ENCODE measurements at regions not wholly inside any gene's neighbourhood (a gene's known extent, or its start where the extent isn't known, plus 50 kb on each side); places are given as distances from the start of the nearest gene placed in this dataset.

GRCh38 chr4:123575291-123575690, 178.7 kb downstream of the SPRY1 start:
- DNase-seq: no peak

- no peak for DNase-seq
Observed at GRCh38 chr4:123577225-123577906, 180.8 kb downstream of the SPRY1 start.

GRCh38 chr4:123578276-123579029, 181.9 kb downstream of the SPRY1 start:
- no peak for DNase-seq

- no peak for DNase-seq
Observed at GRCh38 chr4:123579961-123580360, 183.4 kb downstream of the SPRY1 start.

GRCh38 chr4:123580981-123581664, 184.5 kb downstream of the SPRY1 start:
- no peak for DNase-seq

- no peak for DNase-seq
Observed at GRCh38 chr4:123581802-123582201, 185.2 kb downstream of the SPRY1 start.

GRCh38 chr4:123583043-123583442, 186.4 kb downstream of the SPRY1 start:
- DNase-seq: no peak

GRCh38 chr4:123585111-123585510, 188.5 kb downstream of the SPRY1 start:
- no peak for DNase-seq

GRCh38 chr4:123587983-123588494, 191.4 kb downstream of the SPRY1 start:
- peak; percentile 35 for DNase-seq

GRCh38 chr4:123588631-123589241, 192.1 kb downstream of the SPRY1 start:
- DNase-seq: no peak

GRCh38 chr4:123589301-123589700, 192.7 kb downstream of the SPRY1 start:
- DNase-seq: no peak

GRCh38 chr4:123591875-123592274, 195.3 kb downstream of the SPRY1 start:
- DNase-seq: no peak

- no peak for DNase-seq
Observed at GRCh38 chr4:123593655-123594054, 197.1 kb downstream of the SPRY1 start.

GRCh38 chr4:123596805-123597204, 200.2 kb downstream of the SPRY1 start:
- no peak for DNase-seq

GRCh38 chr4:123597586-123597985, 201.0 kb downstream of the SPRY1 start:
- no peak for DNase-seq

- DNase-seq: no peak
Observed at GRCh38 chr4:123598331-123598730, 201.7 kb downstream of the SPRY1 start.

GRCh38 chr4:123599061-123599919, 202.7 kb downstream of the SPRY1 start:
- no peak for DNase-seq

- DNase-seq: no peak
Observed at GRCh38 chr4:123599920-123600810, 203.6 kb downstream of the SPRY1 start.

- DNase-seq: no peak
Observed at GRCh38 chr4:123600987-123601904, 204.7 kb downstream of the SPRY1 start.

GRCh38 chr4:123602007-123602406, 205.4 kb downstream of the SPRY1 start:
- DNase-seq: no peak
